ENCODE measurements at regions not wholly inside any gene's neighbourhood (a gene's known extent, or its start where the extent isn't known, plus 50 kb on each side); places are given as distances from the start of the nearest gene placed in this dataset.
"Not testable (repeated sequence)": the region's sequence is repeated elsewhere in the genome, so short reads cannot be mapped to it uniquely, and the experiment has no call there.

- H3K4ac ChIP-seq (ENCODE audit: low read depth in 1 of 2, low read length in 2 of 2); H2BK15ac ChIP-seq (ENCODE audit: low read depth, poor library complexity, severe bottlenecking); H3K79me1 ChIP-seq (replicated peaks; ENCODE audit: low read length, poor library complexity, severe bottlenecking); H4K91ac ChIP-seq (ENCODE audit: low read length); DNase-seq; H2BK5ac ChIP-seq (ENCODE audit: low read depth, low read length, poor library complexity, severe bottlenecking); H3K18ac ChIP-seq (ENCODE audit: low read depth in 1 of 2, low read length in 2 of 2); H3K4me2 ChIP-seq (ENCODE audit: low read length, poor library complexity, severe bottlenecking); H2AFZ ChIP-seq (ENCODE audit: low read depth, low read length); H3K27ac ChIP-seq (ENCODE audit: low read length, poor library complexity, severe bottlenecking); H3K36me3 ChIP-seq (ENCODE audit: control insufficient read depth in 1 of 2, insufficient read depth in 2 of 2, low read depth in 1 of 2, low read length in 2 of 2); H2BK120ac ChIP-seq (ENCODE audit: low read depth, low read length); H3K27me3 ChIP-seq (ENCODE audit: control insufficient read depth in 1 of 2, insufficient read depth in 1 of 2, low read length in 2 of 2); H3K4me3 ChIP-seq (ENCODE audit: insufficient read depth in 1 of 2, low read depth in 1 of 2, low read length in 2 of 2); H3K4me1 ChIP-seq (ENCODE audit: control insufficient read depth, insufficient read depth, low read depth, low read length); H4K8ac ChIP-seq (ENCODE audit: low read length); H2BK12ac ChIP-seq (ENCODE audit: low read length in 2 of 2); H3K9me3 ChIP-seq (ENCODE audit: control insufficient read depth, low read length); H2AK5ac ChIP-seq (ENCODE audit: low read length, severe bottlenecking); H3K14ac ChIP-seq (ENCODE audit: low read length in 2 of 2); H3K23ac ChIP-seq (ENCODE audit: low read length in 2 of 2); H3K9ac ChIP-seq (ENCODE audit: low read length): not testable (repeated sequence)
- no CpG with 5 or more reads among the region's 1 CpG for WGBS
Observed at GRCh38 chrX:112923381-112923780, 82.8 kb upstream of the AMOT start.

DNA sequence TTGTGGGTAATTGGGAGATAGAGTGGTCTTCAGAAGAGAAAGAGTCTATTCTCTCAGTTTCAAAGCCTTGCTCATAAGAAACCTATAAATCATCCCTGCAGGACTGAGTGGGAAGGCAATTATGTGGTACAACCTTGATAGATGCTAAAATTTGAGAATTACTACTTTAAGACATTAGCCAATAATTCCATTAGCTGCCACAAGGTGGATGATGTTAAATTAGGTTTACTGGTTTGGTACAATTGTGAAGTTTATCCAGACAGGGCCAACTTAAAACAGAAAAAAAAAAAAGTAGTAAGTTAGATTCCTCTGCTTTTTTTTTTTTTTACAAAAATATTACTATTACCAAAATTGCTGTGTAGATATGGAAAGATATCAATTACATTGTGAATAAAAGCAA, 73.2 kb upstream of the AMOT start:
- Histone ChIP-seq H3K27ac (ENCODE audit: low read length, poor library complexity, severe bottlenecking) (no peak overlapping the region), H3K9me3 (ENCODE audit: control insufficient read depth, low read length) (no peaks in the 10 kb centered on the region), H2AFZ (ENCODE audit: low read depth, low read length) (no peak overlapping the region), H3K27me3 (ENCODE audit: control insufficient read depth in 1 of 2, insufficient read depth in 1 of 2, low read length in 2 of 2) (peaks cover 0 to 3% of the 10 kb centered on the region in 2 experiments), H3K9ac (ENCODE audit: low read length) (no peak overlapping the region), H3K18ac (ENCODE audit: low read depth in 1 of 2, low read length in 2 of 2) (no peak overlapping the region), H3K4me3 (ENCODE audit: insufficient read depth in 1 of 2, low read depth in 1 of 2, low read length in 2 of 2) (no peak overlapping the region), H3K4ac (ENCODE audit: low read depth in 1 of 2, low read length in 2 of 2) (no peak overlapping the region), H3K36me3 (ENCODE audit: control insufficient read depth in 1 of 2, insufficient read depth in 2 of 2, low read depth in 1 of 2, low read length in 2 of 2) (no peaks in the 10 kb centered on the region), H3K23ac (ENCODE audit: low read length in 2 of 2) (no peak overlapping the region), H2BK5ac (ENCODE audit: low read depth, low read length, poor library complexity, severe bottlenecking) (no peak overlapping the region), H4K91ac (ENCODE audit: low read length) (no peak overlapping the region), H4K8ac (ENCODE audit: low read length) (no peak overlapping the region), H2BK120ac (ENCODE audit: low read depth, low read length) (no peak overlapping the region), H3K79me1 (replicated peaks; ENCODE audit: low read length, poor library complexity, severe bottlenecking) (no peaks in the 10 kb centered on the region), H2AK5ac (ENCODE audit: low read length, severe bottlenecking) (no peak overlapping the region), H2BK12ac (ENCODE audit: low read length in 2 of 2) (no peak overlapping the region), H3K4me1 (ENCODE audit: control insufficient read depth, insufficient read depth, low read depth, low read length) (no peaks in the 10 kb centered on the region), H3K4me2 (ENCODE audit: low read length, poor library complexity, severe bottlenecking) (no peak overlapping the region), H3K14ac (ENCODE audit: low read length in 2 of 2) (no peak overlapping the region), H2BK15ac (ENCODE audit: low read depth, poor library complexity, severe bottlenecking) (no peak overlapping the region)
- no peak for DNase-seq

- H3K9me3 ChIP-seq (ENCODE audit: control insufficient read depth, low read length), result no peaks in the 10 kb centered on the region
- no peaks in the 10 kb centered on the region for H3K36me3 ChIP-seq (ENCODE audit: control insufficient read depth in 1 of 2, insufficient read depth in 2 of 2, low read depth in 1 of 2, low read length in 2 of 2)
- H3K79me1 ChIP-seq (replicated peaks; ENCODE audit: low read length, poor library complexity, severe bottlenecking), result no peaks in the 10 kb centered on the region
- no peak overlapping the region for H3K14ac ChIP-seq (ENCODE audit: low read length in 2 of 2)
- no peak overlapping the region for H2AFZ ChIP-seq (ENCODE audit: low read depth, low read length)
- H3K27me3 ChIP-seq (ENCODE audit: control insufficient read depth in 1 of 2, insufficient read depth in 1 of 2, low read length in 2 of 2), result peaks cover 0 to 3% of the 10 kb centered on the region in 2 experiments
- H3K4ac ChIP-seq (ENCODE audit: low read depth in 1 of 2, low read length in 2 of 2), result no peak overlapping the region
- H3K23ac ChIP-seq (ENCODE audit: low read length in 2 of 2), result no peak overlapping the region
- no peak overlapping the region for H2BK12ac ChIP-seq (ENCODE audit: low read length in 2 of 2)
- no peak overlapping the region for H3K18ac ChIP-seq (ENCODE audit: low read depth in 1 of 2, low read length in 2 of 2)
- no peak overlapping the region for H2AK5ac ChIP-seq (ENCODE audit: low read length, severe bottlenecking)
- no peak overlapping the region for H2BK15ac ChIP-seq (ENCODE audit: low read depth, poor library complexity, severe bottlenecking)
- no peak overlapping the region for H3K4me3 ChIP-seq (ENCODE audit: insufficient read depth in 1 of 2, low read depth in 1 of 2, low read length in 2 of 2)
- H3K4me2 ChIP-seq (ENCODE audit: low read length, poor library complexity, severe bottlenecking), result no peak overlapping the region
- no peak overlapping the region for H4K91ac ChIP-seq (ENCODE audit: low read length)
- no peaks in the 10 kb centered on the region for H3K4me1 ChIP-seq (ENCODE audit: control insufficient read depth, insufficient read depth, low read depth, low read length)
- no peak overlapping the region for H3K27ac ChIP-seq (ENCODE audit: low read length, poor library complexity, severe bottlenecking)
- H3K9ac ChIP-seq (ENCODE audit: low read length), result no peak overlapping the region
- no peak overlapping the region for H2BK5ac ChIP-seq (ENCODE audit: low read depth, low read length, poor library complexity, severe bottlenecking)
- H2BK120ac ChIP-seq (ENCODE audit: low read depth, low read length), result no peak overlapping the region
- DNase-seq, result no peak
- no peak overlapping the region for H4K8ac ChIP-seq (ENCODE audit: low read length)
Observed at GRCh38 chrX:112910418-112910817, 69.8 kb upstream of the AMOT start.

- H2AFZ ChIP-seq (ENCODE audit: low read depth, low read length), result no peak overlapping the region
- no peak overlapping the region for H3K14ac ChIP-seq (ENCODE audit: low read length in 2 of 2)
- no peaks in the 10 kb centered on the region for H3K9me3 ChIP-seq (ENCODE audit: control insufficient read depth, low read length)
- H3K27ac ChIP-seq (ENCODE audit: low read length, poor library complexity, severe bottlenecking), result no peak overlapping the region
- H3K4ac ChIP-seq (ENCODE audit: low read depth in 1 of 2, low read length in 2 of 2), result no peak overlapping the region
- H3K4me2 ChIP-seq (ENCODE audit: low read length, poor library complexity, severe bottlenecking), result no peak overlapping the region
- H4K91ac ChIP-seq (ENCODE audit: low read length), result no peak overlapping the region
- H2BK120ac ChIP-seq (ENCODE audit: low read depth, low read length), result no peak overlapping the region
- H3K4me1 ChIP-seq (ENCODE audit: control insufficient read depth, insufficient read depth, low read depth, low read length), result no peaks in the 10 kb centered on the region
- no peak overlapping the region for H3K4me3 ChIP-seq (ENCODE audit: insufficient read depth in 1 of 2, low read depth in 1 of 2, low read length in 2 of 2)
- peaks cover 0 to 4% of the 10 kb centered on the region in 2 experiments for H3K27me3 ChIP-seq (ENCODE audit: control insufficient read depth in 1 of 2, insufficient read depth in 1 of 2, low read length in 2 of 2)
- no peak overlapping the region for H3K18ac ChIP-seq (ENCODE audit: low read depth in 1 of 2, low read length in 2 of 2)
- DNase-seq, result no peak
- H3K79me1 ChIP-seq (replicated peaks; ENCODE audit: low read length, poor library complexity, severe bottlenecking), result no peaks in the 10 kb centered on the region
- no peak overlapping the region for H3K23ac ChIP-seq (ENCODE audit: low read length in 2 of 2)
- H2BK12ac ChIP-seq (ENCODE audit: low read length in 2 of 2), result no peak overlapping the region
- no peak overlapping the region for H2BK5ac ChIP-seq (ENCODE audit: low read depth, low read length, poor library complexity, severe bottlenecking)
- no peaks in the 10 kb centered on the region for H3K36me3 ChIP-seq (ENCODE audit: control insufficient read depth in 1 of 2, insufficient read depth in 2 of 2, low read depth in 1 of 2, low read length in 2 of 2)
- WGBS, result 100% methylated on average over 2 of the region's 3 CpGs
- no peak overlapping the region for H3K9ac ChIP-seq (ENCODE audit: low read length)
- H2AK5ac ChIP-seq (ENCODE audit: low read length, severe bottlenecking), result no peak overlapping the region
- no peak overlapping the region for H4K8ac ChIP-seq (ENCODE audit: low read length)
- H2BK15ac ChIP-seq (ENCODE audit: low read depth, poor library complexity, severe bottlenecking), result no peak overlapping the region
Observed at GRCh38 chrX:112901869-112902725, 61.5 kb upstream of the AMOT start.
